M059J (cell line): ENCODE measurements at regions not wholly inside any gene's neighbourhood (a gene's known extent, or its start where the extent isn't known, plus 50 kb on each side); places are given as distances from the start of the nearest gene placed in this dataset.

ENCODE experiments used
- DNase-seq: peaks from one replicate; pipeline ENCODE4 v3.0.0-alpha.2; 2012; ENCODE audit warnings: low read depth

- peak; percentile 98 for DNase-seq
Measured at GRCh38 chr4:153988492-153989363, 199.8 kb upstream of the SFRP2 start.

GRCh38 chr4:153987291-153987690 is 198.4 kb upstream of the SFRP2 start:
- peak; percentile 96 for DNase-seq

DNA sequence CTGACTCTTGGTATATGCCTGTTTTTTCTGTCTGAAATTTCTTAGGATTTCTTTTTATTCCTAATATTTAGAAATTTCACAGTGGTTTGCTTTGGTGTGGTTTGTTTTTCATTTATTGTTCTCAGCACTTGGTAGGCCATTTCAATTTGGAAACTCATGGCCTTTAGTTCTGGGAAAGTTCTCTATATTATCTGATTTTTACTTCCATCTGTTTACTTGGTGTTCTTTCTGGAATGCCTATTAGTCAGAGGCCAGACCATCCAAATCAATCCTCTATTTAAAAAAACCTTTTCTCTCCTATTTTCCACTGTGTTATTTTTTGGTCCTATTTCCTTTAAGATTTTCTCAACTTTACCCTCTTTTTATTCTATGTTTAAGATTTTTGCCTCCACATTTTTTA is 188.1 kb upstream of the SFRP2 start:
- DNase-seq = no peak

DNA sequence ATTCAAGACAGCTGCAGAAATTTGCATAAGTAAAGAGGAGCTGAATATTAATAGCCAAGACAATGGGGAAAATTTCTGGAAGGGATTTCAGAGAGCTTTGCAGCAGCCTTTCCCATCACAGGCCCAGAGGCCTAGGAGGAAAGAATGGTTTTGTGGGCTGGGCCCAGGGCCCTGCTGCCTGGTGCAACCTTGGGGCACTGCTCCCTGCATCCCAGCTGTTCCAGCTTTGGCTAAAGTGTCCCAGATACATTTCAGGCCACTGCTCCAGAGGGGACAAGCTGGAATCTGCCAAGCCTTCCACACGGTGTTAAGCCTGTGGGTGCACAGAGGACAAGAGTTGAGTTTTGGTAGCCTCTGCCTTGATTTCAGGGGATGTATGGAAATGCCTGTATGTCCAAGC is 185.6 kb upstream of the SFRP2 start:
- no peak for DNase-seq

DNA sequence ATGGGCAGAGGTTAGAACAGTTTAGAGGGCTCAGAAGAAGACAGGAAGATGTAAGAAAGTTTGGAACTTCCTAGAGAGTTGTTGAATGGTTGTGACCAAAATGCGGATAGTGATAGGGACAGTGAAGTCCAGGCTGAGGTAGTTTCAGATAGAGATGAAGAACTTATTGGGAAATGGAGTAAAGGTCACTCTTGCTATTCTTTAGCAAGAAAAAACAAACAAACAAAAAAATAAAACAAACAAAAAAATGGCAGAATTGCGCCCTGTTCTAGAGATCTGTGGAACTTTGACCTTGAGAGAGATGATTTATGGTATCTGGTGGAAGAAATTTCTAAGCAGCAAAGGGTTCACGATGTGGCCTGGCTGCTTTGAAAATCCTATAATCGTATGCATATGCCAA is 185.1 kb upstream of the SFRP2 start:
- no peak for DNase-seq

- DNase-seq = peak; percentile 14
Measured at GRCh38 chr4:153971899-153972298, 183.0 kb upstream of the SFRP2 start.

DNA sequence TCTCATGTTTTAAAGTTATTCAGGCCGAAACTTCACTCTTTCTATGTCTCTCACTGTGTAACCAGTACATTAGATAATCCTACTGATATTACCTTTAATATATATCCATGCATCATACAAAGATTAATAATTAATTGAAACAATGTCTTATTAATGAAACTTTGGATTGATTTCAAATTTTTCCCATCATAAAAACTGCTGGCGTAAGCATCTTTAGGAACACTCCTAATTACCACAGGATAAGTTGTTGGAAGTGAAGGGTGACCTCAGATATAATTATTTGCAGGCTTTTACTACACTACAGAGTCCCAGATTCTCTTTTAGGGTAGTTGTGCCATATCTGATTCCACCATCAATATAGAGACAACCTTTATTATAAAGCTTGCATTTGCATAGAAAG is 181.3 kb upstream of the SFRP2 start:
- no peak for DNase-seq

DNA sequence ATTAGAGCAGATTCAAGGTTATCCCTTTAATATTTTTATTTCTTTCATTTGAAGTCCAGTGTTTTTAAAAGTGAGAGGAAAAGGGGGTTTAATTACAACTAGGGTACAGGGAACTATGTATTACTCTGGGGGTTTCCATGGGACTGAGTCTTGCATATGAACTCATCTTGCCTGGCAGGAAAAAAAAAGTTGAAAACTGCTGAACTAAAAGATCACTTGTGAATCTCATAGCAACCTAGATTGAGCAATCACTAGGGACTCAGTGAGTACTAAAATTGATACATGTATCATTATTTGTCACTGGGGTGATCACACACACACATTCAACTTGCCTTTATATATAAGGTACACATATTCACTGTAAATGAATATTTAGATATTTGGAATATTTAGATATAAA is 180.7 kb upstream of the SFRP2 start:
- DNase-seq = no peak

- no peak for DNase-seq
Measured at GRCh38 chr4:153966641-153967040, 177.8 kb upstream of the SFRP2 start.

- no peak for DNase-seq
Measured at GRCh38 chr4:153963216-153963615, 174.3 kb upstream of the SFRP2 start.

GRCh38 chr4:153962311-153963039 is 173.6 kb upstream of the SFRP2 start:
- peak; percentile 18 for DNase-seq

GRCh38 chr4:153955327-153955726 is 166.4 kb upstream of the SFRP2 start:
- no peak for DNase-seq

GRCh38 chr4:153954654-153955053 is 165.8 kb upstream of the SFRP2 start:
- no peak for DNase-seq

DNA sequence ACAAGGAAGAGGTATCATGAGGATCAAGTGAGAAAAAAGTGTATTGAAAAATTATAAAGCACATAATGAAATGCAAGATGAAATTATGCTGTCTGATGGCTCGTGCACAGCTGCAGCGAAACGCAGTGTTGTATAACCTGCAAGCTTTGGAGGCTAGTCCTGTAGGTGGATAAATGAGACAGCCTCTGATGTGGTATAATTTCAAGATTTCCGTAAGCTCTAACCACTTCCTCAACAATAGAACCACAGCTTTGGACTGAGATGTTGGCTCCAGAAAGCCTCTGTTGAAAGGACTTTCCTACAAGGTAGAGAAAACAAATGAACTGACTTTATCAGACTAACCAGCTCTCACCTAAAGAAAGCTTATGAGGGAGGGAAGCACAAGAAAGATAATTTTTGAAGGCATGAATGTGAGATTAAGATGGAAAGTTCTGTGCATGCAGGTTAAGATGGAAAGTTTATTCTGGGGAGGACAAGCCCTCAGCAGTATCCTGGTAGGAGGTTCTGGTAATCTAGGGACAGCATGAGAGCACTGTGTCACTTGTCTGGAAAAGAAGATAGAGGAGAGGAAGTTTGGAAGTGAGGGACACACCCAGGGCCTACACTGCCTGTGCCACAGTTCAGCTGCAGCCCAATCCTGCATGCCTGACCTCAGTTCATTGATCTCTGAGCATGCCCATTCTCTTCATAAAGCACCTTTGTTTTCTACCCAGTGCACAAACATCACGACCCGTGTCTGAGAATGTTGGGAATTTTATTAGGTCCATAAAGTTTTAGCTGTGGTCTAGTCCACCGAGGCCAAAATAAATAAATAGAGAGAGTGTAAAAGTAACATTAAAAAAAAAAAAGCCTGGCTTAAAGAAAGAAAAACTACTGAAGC is 161.5 kb upstream of the SFRP2 start:
- DNase-seq = peak; percentile 66

- no peak for DNase-seq
Measured at GRCh38 chr4:153948041-153948440, 159.2 kb upstream of the SFRP2 start.

DNA sequence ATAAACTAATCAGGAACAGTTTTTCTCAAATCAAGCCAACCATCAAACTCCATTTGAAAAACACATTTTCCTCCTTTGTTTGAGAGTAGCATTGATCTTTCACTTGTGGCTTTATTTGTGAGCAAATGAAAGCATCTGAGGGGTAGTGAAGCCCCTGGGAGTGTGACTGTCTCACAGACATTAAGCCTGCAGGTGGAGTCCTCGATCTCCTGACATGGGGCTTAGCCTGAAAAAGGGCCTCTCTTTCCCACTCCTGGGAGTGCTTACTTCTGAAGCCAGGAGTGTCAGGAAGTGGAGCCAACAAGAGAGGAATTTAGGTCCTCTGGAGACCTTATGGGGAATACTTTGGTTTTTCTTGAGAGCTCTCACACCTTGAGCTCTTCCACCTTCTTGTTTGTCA is 158.2 kb upstream of the SFRP2 start:
- no peak for DNase-seq

- no peak for DNase-seq
Measured at GRCh38 chr4:153945704-153946103, 156.8 kb upstream of the SFRP2 start.

GRCh38 chr4:153943738-153944415 is 155.0 kb upstream of the SFRP2 start:
- no peak for DNase-seq

DNA sequence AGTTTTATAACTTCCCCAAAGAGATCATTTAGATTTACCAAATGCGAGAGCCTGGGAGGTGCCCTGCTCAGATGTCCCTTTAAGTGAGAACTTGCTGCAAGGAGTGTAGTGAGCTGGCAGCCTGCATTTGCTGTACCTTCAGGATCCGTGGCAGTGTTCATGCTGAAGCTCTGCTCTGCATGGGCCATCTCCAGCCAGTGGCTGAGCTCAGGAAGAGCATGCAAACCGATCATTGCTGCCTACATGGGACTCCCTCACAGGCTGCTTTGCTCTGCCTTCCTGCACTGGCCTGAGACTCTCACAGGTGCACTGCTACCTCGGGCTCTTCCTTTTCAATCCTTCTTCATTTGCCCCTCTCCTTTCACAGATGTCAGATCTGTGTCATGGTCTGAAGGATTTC is 152.0 kb upstream of the SFRP2 start:
- no peak for DNase-seq

DNA sequence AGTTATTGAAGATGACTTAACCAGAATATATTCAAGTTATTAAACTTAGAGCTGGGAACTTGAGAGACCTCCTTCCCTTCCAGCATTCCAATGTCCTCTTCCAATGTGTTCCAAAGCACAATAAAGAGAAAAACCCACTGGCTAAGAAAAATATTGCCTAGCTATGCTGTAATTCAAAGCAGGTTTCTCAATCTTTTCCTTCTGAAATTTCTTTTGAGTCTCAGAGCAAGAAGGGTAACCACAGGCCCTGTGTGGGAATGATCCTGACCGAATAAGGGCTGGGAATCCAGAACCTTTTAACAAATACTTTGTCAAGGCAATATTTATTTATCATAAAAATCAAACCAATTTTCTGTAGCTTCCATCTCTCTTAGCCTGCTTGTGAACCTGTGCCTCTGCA is 150.7 kb upstream of the SFRP2 start:
- no peak for DNase-seq

GRCh38 chr4:153938994-153939393 is 150.1 kb upstream of the SFRP2 start:
- no peak for DNase-seq

GRCh38 chr4:153937289-153937688 is 148.4 kb upstream of the SFRP2 start:
- no peak for DNase-seq
